GM23338 (cell line): ENCODE measurements at regions not wholly inside any gene's neighbourhood (a gene's known extent, or its start where the extent isn't known, plus 50 kb on each side); places are given as distances from the start of the nearest gene placed in this dataset.
A peak's percentile ranks its signal among the peaks of the same experiment; 100 is the strongest.

Experiments
- ATAC-seq: fragments of 200-7000 bp; cut with Tn5 transposase; 3 replicates; pipeline ENCODE4 v1.9.1; 2020
- DNase-seq: peaks from one replicate; pipeline ENCODE4 v3.0.0-alpha.2; 2015; ENCODE audit warnings: low spot score
- H2AFZ ChIP-seq: fragments of 200-600 bp; sonication (generic); 2 replicates; pipeline ENCODE4 v1.8.0; 2016; ENCODE audit warnings: antibody characterized with exemption, mild to moderate bottlenecking, moderate library complexity
- H3F3A ChIP-seq: fragments of 200-600 bp; sonication (generic); replicated peaks from 2 replicates; pipeline ENCODE4 v1.8.0; 2017; ENCODE audit warnings: antibody characterized with exemption, mixed run types, low read depth
- H3K27ac ChIP-seq: fragments of 200-600 bp; sonication (generic); 2 replicates; pipeline ENCODE4 v1.6.1; 2016; ENCODE audit warnings: low read depth
- H3K27me3 ChIP-seq: fragments of 200-600 bp; sonication (generic); 2 replicates; pipeline ENCODE4 v1.8.0; 2016; ENCODE audit warnings: mild to moderate bottlenecking, mixed run types, moderate library complexity; ENCODE audit not compliant: insufficient read depth
- H3K36me3 ChIP-seq: fragments of 200-600 bp; sonication (generic); 2 replicates; pipeline ENCODE4 v1.8.0; 2016; ENCODE audit warnings: mild to moderate bottlenecking; ENCODE audit not compliant: insufficient read depth
- H3K4me1 ChIP-seq: fragments of 200-600 bp; sonication (generic); 2 replicates; pipeline ENCODE4 v1.8.0; 2016; ENCODE audit warnings: mild to moderate bottlenecking, moderate library complexity; ENCODE audit not compliant: insufficient read depth
- H3K4me2 ChIP-seq: fragments of 200-600 bp; sonication (generic); 2 replicates; pipeline ENCODE4 v1.7.1; 2017; ENCODE audit warnings: mixed run types
- H3K4me3 ChIP-seq: fragments of 200-600 bp; sonication (generic); 2 replicates; pipeline ENCODE4 v1.6.1; 2016; ENCODE audit warnings: mixed run types
- H3K79me2 ChIP-seq: fragments of 200-600 bp; sonication (generic); replicated peaks from 2 replicates; pipeline ENCODE4 v1.8.0; 2017; ENCODE audit warnings: mild to moderate bottlenecking; ENCODE audit not compliant: insufficient read depth
- H3K9me2 ChIP-seq: fragments of 200-600 bp; sonication (generic); 2 replicates; pipeline ENCODE4 v1.8.0; 2017; ENCODE audit not compliant: insufficient read depth
- H4K20me1 ChIP-seq: fragments of 200-600 bp; sonication (generic); replicated peaks from 2 replicates; pipeline ENCODE4 v1.8.0; 2017; ENCODE audit warnings: mild to moderate bottlenecking; ENCODE audit not compliant: insufficient read depth
- H3K27ac Mint-ChIP-seq: 2 replicates; pipeline ENCODE4 v1.8.0; 2020; ENCODE audit warnings: inconsistent platforms, mild to moderate bottlenecking, moderate library complexity, mixed read lengths
- H3K27me3 Mint-ChIP-seq: 3 replicates; pipeline ENCODE4 v1.8.0; 2022; ENCODE audit warnings: low read depth, mild to moderate bottlenecking, moderate library complexity, mixed read lengths, inconsistent platforms; ENCODE audit not compliant: insufficient read depth, poor library complexity
- H3K36me3 Mint-ChIP-seq: 3 replicates; pipeline ENCODE4 v1.8.0; 2021; ENCODE audit warnings: low read depth, mild to moderate bottlenecking, inconsistent platforms, moderate library complexity, mixed read lengths
- H3K4me1 Mint-ChIP-seq: 3 replicates; pipeline ENCODE4 v1.8.0; 2020; ENCODE audit warnings: mild to moderate bottlenecking, inconsistent platforms, mixed read lengths
- H3K4me3 Mint-ChIP-seq: 3 replicates; pipeline ENCODE4 v1.8.0; 2021; ENCODE audit warnings: moderate library complexity, mild to moderate bottlenecking, inconsistent platforms, mixed read lengths
- H3K9me3 Mint-ChIP-seq: 3 replicates; pipeline ENCODE4 v1.8.0; 2020; ENCODE audit warnings: moderate library complexity, mild to moderate bottlenecking, inconsistent platforms, mixed read lengths
- CREB1 ChIP-seq: fragments of 250-450 bp; sonication (Bioruptor Pico); IDR thresholded peaks from 2 replicates; pipeline ENCODE4 v1.5.0; 2020; ENCODE audit warnings: low read depth, mild to moderate bottlenecking, moderate library complexity
- CTCF ChIP-seq, 2 experiments: fragments of 200-600 bp in 1 of 2; sonication (generic) in 1 of 2; conservative IDR thresholded peaks; 2 replicates each; pipeline versions ENCODE4 v1.5.1 to v1.6.1; 2016 to 2017; ENCODE audit warnings: antibody characterized with exemption in 2 of 2, low read depth in 2 of 2, mild to moderate bottlenecking in 2 of 2, moderate library complexity in 1 of 2
- ETS1 ChIP-seq: IDR thresholded peaks from 2 replicates; pipeline ENCODE4 v1.6.1; 2016; ENCODE audit warnings: antibody characterized with exemption
- EZH2 ChIP-seq: fragments of 200-600 bp; sonication (generic); IDR thresholded peaks from one replicate; pipeline ENCODE4 v1.8.0; 2017; ENCODE audit warnings: antibody characterized with exemption, mild to moderate bottlenecking, low read depth; ENCODE audit not compliant: unreplicated experiment
- EZH2phosphoT487 ChIP-seq: fragments of 200-600 bp; sonication (generic); IDR thresholded peaks from one replicate; pipeline ENCODE4 v1.8.1; 2018; ENCODE audit warnings: antibody characterized with exemption; ENCODE audit not compliant: unreplicated experiment
- JUNB ChIP-seq: IDR thresholded peaks from one replicate; pipeline ENCODE4 v1.6.1; 2016; ENCODE audit warnings: antibody characterized with exemption; ENCODE audit not compliant: unreplicated experiment
- NANOG ChIP-seq: IDR thresholded peaks from 2 replicates; pipeline ENCODE4 v1.6.1; 2016; ENCODE audit warnings: antibody characterized with exemption, borderline replicate concordance
- POLR2AphosphoS5 ChIP-seq: IDR thresholded peaks from 2 replicates; pipeline ENCODE4 v1.6.1; 2016; ENCODE audit warnings: antibody characterized with exemption, low read depth
- REST ChIP-seq: IDR thresholded peaks from one replicate; pipeline ENCODE4 v1.6.1; 2018; ENCODE audit warnings: antibody characterized with exemption; ENCODE audit not compliant: unreplicated experiment
- STAT1 ChIP-seq: IDR thresholded peaks from one replicate; pipeline ENCODE4 v1.6.1; 2016; ENCODE audit warnings: antibody characterized with exemption; ENCODE audit not compliant: unreplicated experiment
- ZNF114 ChIP-seq: fragments of 250-450 bp; sonication (Bioruptor Pico); IDR thresholded peaks from 2 replicates; pipeline ENCODE4 v1.5.0; 2020; ENCODE audit warnings: mild to moderate bottlenecking, moderate library complexity
- ZNF331 ChIP-seq: fragments of 250-450 bp; sonication (Bioruptor Pico); IDR thresholded peaks from 2 replicates; pipeline ENCODE4 v1.5.0; 2020; ENCODE audit warnings: low read depth, mild to moderate bottlenecking, moderate library complexity
- ZNF462 ChIP-seq: fragments of 250-450 bp; sonication (Bioruptor Pico); IDR thresholded peaks from 2 replicates; pipeline ENCODE4 v1.5.0; 2020; ENCODE audit warnings: mild to moderate bottlenecking, moderate library complexity

- Histone ChIP-seq H3F3A (no peaks in the 10 kb centered on the region), H3K4me1 (peaks cover 10% of the 10 kb centered on the region), H3K36me3 (no peaks in the 10 kb centered on the region), H3K79me2 (no peaks in the 10 kb centered on the region), H3K4me2 (no peak overlapping the region; the same call in 1 of the 2 replicates), H2AFZ (peak overlapping the region; percentile 89), H4K20me1 (no peaks in the 10 kb centered on the region), H3K9me2 (no peaks in the 10 kb centered on the region), H3K27me3 (peaks cover 1% of the 10 kb centered on the region; the same call in 1 of the 2 replicates), H3K27ac (no peak overlapping the region), H3K4me3 (no peak overlapping the region)
- H3K4me3 Mint-ChIP-seq: 0 out of 3 replicates have a peak overlapping the region, but pooled peaks have one; percentile 8
- no peak for TF ChIP-seq EZH2
- no peak for TF ChIP-seq CREB1 (CRISPR knock-in tag)
- no peak for TF ChIP-seq CTCF (conservative IDR thresholded peaks at IDR 0.05; ENCODE audit: low read depth in 2 of 2)
- TF ChIP-seq ZNF114 (CRISPR knock-in tag): no peak
- no peak for TF ChIP-seq JUNB
- no peak for TF ChIP-seq POLR2AphosphoS5
- no peak for TF ChIP-seq STAT1
- TF ChIP-seq REST: no peak
- TF ChIP-seq ZNF462: no peak
- no peak for TF ChIP-seq NANOG
- TF ChIP-seq ETS1: no peak
- TF ChIP-seq EZH2phosphoT487: no peak
- no peak for TF ChIP-seq ZNF331 (CRISPR knock-in tag)
- H3K27me3 Mint-ChIP-seq: peaks cover 17% of the 10 kb centered on the region
- peak overlapping the region; percentile 14; the same call in 1 of the 2 replicates for H3K27ac Mint-ChIP-seq
- peaks cover 12% of the 10 kb centered on the region for H3K4me1 Mint-ChIP-seq
- DNase-seq (peak; percentile 11), ATAC-seq (peak; percentile 9; the same call in 2 of the 3 replicates)
- H3K9me3 Mint-ChIP-seq: no peaks in the 10 kb centered on the region; the same call in 2 of the 3 replicates
- H3K36me3 Mint-ChIP-seq: no peaks in the 10 kb centered on the region
These were observed 108.1 kb downstream of the KLF13 start for GRCh38 chr15:31434588-31435260.
